Upper lobe of left lung (tissue), 4 donors: ENCODE measurements at regions not wholly inside any gene's neighbourhood (a gene's known extent, or its start where the extent isn't known, plus 50 kb on each side); places are given as distances from the start of the nearest gene placed in this dataset.

Experiments used
- POLR2A ChIP-seq, 4 donors: fragments of 450-650 bp; IDR thresholded peaks; one replicate each; pipeline ENCODE4 v1.5.1; 2016 to 2017; ENCODE audit warnings: antibody characterized with exemption in 4 of 4, mild to moderate bottlenecking in 2 of 4
- POLR2AphosphoS5 ChIP-seq, 2 donors: sonication (generic); formaldehyde crosslinking; IDR thresholded peaks; one replicate each; pipeline ENCODE4 v1.5.1; 2017; ENCODE audit warnings: antibody characterized with exemption in 2 of 2
- TF ChIP-seq, protein P1 (sequence below), 6 experiments: fragments of 450-650 bp in 4 of 6; fragments of 200-600 bp in 2 of 6; sonication (generic) in 2 of 6; IDR thresholded peaks; one replicate each; pipeline ENCODE4 v1.5.1; 2016 to 2019; ENCODE audit warnings: antibody characterized with exemption in 6 of 6

DNA sequence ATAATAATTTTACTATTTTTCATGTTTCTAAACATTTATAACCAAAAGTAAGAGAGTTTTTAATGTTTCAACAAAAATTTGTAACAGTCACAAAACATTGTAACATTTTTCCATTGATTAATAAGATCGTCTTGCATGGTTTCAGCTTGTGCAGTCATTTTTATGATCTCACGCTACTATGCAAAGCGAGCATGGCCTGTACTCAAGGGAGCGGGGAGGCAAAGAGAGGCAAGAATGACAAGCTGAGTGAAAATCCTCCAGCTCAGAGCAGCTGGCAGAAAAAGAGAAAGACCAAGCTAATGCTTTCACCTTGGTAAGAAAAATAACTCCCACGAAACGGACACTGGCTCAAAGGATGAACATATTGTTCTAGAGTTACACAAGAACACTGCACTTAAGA is 90.0 kb upstream of the SV2C start:
- TF ChIP-seq, protein P1, sequence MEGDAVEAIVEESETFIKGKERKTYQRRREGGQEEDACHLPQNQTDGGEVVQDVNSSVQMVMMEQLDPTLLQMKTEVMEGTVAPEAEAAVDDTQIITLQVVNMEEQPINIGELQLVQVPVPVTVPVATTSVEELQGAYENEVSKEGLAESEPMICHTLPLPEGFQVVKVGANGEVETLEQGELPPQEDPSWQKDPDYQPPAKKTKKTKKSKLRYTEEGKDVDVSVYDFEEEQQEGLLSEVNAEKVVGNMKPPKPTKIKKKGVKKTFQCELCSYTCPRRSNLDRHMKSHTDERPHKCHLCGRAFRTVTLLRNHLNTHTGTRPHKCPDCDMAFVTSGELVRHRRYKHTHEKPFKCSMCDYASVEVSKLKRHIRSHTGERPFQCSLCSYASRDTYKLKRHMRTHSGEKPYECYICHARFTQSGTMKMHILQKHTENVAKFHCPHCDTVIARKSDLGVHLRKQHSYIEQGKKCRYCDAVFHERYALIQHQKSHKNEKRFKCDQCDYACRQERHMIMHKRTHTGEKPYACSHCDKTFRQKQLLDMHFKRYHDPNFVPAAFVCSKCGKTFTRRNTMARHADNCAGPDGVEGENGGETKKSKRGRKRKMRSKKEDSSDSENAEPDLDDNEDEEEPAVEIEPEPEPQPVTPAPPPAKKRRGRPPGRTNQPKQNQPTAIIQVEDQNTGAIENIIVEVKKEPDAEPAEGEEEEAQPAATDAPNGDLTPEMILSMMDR (IDR thresholded peaks at IDR 0.05), result no peak
- TF ChIP-seq POLR2AphosphoS5 (IDR thresholded peaks at IDR 0.05) (no peak), POLR2A (IDR thresholded peaks at IDR 0.05) (no peak)
